RKO (cell line): ENCODE measurements at regions not wholly inside any gene's neighbourhood (a gene's known extent, or its start where the extent isn't known, plus 50 kb on each side); places are given as distances from the start of the nearest gene placed in this dataset.
"Not testable (repeated sequence)": the region's sequence is repeated elsewhere in the genome, so short reads cannot be mapped to it uniquely, and the experiment has no call there.

Experiments used
- DNase-seq: peaks from one replicate; pipeline ENCODE4 v3.0.0-alpha.2; 2016; ENCODE audit warnings: low spot score

- no peak for DNase-seq
These were observed 163.5 kb downstream of the CDH19 start for GRCh38 chr18:66440433-66440832.

DNA sequence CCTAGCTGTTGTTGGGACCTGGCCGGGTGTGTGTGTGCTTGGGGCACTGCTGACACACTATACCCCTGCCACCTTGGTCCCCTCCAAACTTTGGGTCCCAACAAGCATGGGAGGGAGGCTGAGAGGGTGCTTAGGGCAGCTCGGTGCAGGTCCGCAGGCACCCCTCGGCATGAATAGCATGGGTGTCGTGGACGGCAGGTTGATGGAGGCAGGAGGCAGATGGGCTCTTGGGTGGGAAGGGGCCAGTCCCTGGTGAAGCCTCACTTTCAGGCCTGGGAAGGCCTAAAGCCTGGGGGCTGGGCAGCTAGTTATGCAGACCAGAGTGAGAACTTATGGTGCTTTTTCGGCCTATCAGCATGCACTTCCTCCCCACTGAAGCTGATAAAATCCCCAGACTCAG is 164.2 kb downstream of the CDH19 start:
- DNase-seq, result no peak

- no peak for DNase-seq
These were observed 165.0 kb downstream of the CDH19 start for GRCh38 chr18:66438711-66439536.

GRCh38 chr18:66432636-66433035 is 171.3 kb downstream of the CDH19 start:
- no peak for DNase-seq

GRCh38 chr18:66428795-66429194 is 175.1 kb downstream of the CDH19 start:
- no peak for DNase-seq

DNA sequence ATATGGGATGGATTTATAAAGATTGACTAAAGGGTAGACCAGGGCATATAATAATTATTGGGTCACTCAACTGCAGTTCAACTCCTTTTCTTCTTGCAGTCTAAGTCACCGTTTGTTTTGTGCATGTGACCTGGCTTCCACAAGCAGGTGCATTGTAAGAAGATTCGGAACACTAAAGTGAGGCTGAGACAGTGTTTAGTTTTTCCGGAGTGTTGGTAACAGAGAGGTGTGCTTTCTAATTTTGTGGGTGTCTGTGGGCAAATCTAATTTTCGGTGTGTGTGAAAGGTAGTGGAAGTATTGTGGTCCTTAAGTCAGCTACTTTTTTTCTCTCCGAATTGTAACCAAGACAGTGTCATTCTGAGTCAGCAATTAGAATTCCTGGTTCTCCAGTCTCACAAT is 184.5 kb downstream of the CDH19 start:
- no peak for DNase-seq

- no peak for DNase-seq
These were observed 193.2 kb downstream of the CDH19 start for GRCh38 chr18:66410692-66411091.

- DNase-seq, result no peak
These were observed 208.1 kb downstream of the CDH19 start for GRCh38 chr18:66395671-66396218.

DNA sequence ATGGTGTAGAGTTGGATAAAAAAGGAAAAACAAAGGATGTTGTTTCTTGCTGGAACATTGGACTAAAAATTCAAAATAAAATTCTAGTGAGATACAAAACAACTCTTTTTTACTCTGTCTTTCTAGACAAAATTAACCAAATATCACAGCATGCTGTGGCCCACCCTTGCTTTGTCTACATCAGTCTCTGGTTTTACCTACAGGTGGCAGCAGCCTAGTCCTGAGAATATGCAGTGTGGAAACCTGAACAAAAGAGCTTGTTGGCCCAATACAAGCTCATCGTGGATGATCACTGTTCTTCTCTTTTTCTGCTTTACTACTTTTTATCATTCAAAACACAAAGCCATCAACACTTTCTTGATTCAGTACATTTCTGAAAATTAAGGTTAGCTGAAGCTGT is 210.4 kb downstream of the CDH19 start:
- no peak for DNase-seq

DNA sequence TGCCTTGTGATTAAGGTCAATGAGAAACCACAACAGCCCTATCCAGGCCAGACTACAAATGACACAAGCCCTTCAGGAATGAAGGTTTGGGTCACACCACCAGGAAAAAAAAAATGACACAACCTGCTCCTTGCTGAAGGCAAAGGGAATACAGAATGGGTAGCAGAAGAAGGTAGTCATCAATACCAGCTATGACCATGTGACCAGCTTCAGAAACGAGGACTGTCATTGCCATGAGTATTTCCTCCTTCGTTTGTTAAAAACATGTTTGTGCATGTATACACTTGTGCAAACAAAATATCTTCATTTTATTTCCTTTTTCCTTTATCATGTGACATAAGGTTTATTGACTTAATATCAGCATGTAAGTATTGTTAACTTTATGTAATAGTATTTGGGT is 226.6 kb downstream of the CDH19 start:
- DNase-seq, result no peak

DNA sequence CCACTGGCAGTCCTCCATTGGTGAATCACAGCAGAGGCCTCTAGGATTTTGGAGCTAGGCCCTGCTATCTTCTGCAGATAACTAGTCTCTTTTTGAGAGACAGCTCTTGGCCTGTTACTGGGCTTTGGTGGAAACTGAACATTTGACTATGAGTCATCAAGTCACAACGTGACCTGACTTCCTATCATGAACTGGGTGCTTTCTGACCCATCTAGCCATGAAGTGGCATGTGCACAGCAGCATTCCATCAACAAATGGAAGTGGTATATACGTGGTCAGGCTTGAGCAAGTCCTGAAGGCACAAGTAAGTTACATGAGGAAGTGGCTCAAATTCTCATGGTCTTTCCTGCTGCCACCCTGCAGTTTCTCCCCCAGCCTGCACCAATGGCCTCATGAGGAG is 228.5 kb downstream of the CDH19 start:
- DNase-seq, result not testable (repeated sequence)

- no peak for DNase-seq
These were observed 256.9 kb downstream of the CDH19 start for GRCh38 chr18:66346833-66347588.

GRCh38 chr18:66344227-66344626 is 259.7 kb downstream of the CDH19 start:
- DNase-seq, result no peak

DNA sequence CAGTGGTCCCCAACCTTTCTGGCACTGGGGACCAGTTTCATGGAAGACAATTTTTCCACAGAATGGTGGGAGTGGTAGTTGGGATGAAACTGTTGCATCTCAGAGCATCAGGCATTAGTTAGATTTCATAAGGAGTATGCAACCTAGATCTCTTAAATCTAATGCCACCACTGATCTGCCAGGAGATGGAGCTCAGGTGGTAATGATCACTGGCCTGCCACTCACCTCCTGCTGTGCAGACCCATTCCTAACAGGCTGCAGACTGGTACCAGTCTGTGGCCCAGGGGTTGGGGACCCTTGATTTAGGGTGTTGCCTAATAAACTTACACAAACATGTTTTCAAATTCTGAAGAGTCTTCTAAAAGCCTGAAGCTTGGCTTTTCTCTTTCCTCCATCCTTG is 261.3 kb downstream of the CDH19 start:
- DNase-seq, result no peak

GRCh38 chr18:66334534-66334933 is 269.4 kb downstream of the CDH19 start:
- no peak for DNase-seq

- no peak for DNase-seq
These were observed 274.2 kb downstream of the CDH19 start for GRCh38 chr18:66329716-66330115.

GRCh38 chr18:66328296-66328878 is 275.5 kb downstream of the CDH19 start:
- DNase-seq, result no peak

- DNase-seq, result no peak
These were observed 278.6 kb downstream of the CDH19 start for GRCh38 chr18:66325251-66325650.

DNA sequence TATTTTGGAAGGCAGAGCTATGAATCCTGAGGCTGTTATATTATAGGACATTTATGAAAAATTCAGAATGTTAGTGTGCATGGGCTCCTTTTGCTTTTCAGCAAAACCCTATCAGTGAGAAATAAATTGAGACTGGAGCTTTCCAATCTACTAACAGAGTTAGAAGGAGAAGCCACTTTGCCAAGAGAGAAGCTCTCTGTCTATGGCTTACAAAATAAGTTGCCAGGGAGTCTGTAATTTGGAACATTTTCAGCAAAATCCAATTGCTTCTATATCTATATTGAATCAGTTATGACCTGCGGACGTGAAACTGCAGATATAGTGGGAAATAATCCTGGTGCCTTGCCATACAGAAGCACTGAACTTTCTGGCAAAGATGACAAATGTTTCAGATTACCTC is 279.3 kb downstream of the CDH19 start:
- DNase-seq, result no peak

GRCh38 chr18:66317243-66318090 is 286.4 kb downstream of the CDH19 start:
- DNase-seq, result no peak

- no peak for DNase-seq
These were observed 287.2 kb downstream of the CDH19 start for GRCh38 chr18:66316701-66317100.

GRCh38 chr18:66300141-66300540 is 303.7 kb downstream of the CDH19 start:
- no peak for DNase-seq
